ENCODE measurements at regions not wholly inside any gene's neighbourhood (a gene's known extent, or its start where the extent isn't known, plus 50 kb on each side); places are given as distances from the start of the nearest gene placed in this dataset.

DNA sequence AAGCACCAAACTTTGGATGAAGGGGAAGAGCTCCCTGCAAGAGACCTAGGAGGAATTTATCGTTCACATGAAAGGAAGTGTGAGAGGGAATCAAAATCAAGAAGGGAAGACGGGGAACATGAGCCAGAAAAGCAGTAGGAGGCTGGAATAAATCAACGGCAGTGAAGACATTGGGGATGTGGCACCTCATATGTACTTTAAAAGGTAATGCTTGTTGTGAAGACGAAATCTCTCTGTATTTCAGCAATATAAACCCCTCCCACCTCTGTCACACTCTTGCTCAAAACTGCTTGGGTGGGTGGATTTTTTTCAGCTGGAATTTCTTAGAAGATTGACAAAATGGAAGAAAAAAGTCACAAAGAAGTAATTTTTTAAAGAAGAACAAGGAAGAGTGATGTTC lies 243.5 kb downstream of the BUD13 start:
- TF ChIP-seq, protein P1, sequence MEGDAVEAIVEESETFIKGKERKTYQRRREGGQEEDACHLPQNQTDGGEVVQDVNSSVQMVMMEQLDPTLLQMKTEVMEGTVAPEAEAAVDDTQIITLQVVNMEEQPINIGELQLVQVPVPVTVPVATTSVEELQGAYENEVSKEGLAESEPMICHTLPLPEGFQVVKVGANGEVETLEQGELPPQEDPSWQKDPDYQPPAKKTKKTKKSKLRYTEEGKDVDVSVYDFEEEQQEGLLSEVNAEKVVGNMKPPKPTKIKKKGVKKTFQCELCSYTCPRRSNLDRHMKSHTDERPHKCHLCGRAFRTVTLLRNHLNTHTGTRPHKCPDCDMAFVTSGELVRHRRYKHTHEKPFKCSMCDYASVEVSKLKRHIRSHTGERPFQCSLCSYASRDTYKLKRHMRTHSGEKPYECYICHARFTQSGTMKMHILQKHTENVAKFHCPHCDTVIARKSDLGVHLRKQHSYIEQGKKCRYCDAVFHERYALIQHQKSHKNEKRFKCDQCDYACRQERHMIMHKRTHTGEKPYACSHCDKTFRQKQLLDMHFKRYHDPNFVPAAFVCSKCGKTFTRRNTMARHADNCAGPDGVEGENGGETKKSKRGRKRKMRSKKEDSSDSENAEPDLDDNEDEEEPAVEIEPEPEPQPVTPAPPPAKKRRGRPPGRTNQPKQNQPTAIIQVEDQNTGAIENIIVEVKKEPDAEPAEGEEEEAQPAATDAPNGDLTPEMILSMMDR (IDR thresholded peaks at IDR 0.05; ENCODE audit: low read depth, low read length, poor library complexity, severe bottlenecking): no peak
- TF ChIP-seq EZH2phosphoT487 (IDR thresholded peaks at IDR 0.05; ENCODE audit: borderline replicate concordance, low read length): no peak

Measured in DOHH2 (cell line).